ENCODE measurements at regions not wholly inside any gene's neighbourhood (a gene's known extent, or its start where the extent isn't known, plus 50 kb on each side); places are given as distances from the start of the nearest gene placed in this dataset.

GRCh38 chr18:1954583-1955312, 616.6 kb downstream of the METTL4 start:
- TF ChIP-seq ZFX (IDR thresholded peaks at IDR 0.05; ENCODE audit: borderline replicate concordance) (no peak), CTCF (IDR thresholded peaks at IDR 0.05) (no peak)
- H3K27ac ChIP-seq: no peak overlapping the region

- no peak for TF ChIP-seq CTCF (IDR thresholded peaks at IDR 0.05)
- no peak for TF ChIP-seq ZFX (IDR thresholded peaks at IDR 0.05; ENCODE audit: borderline replicate concordance)
- no peak overlapping the region for H3K27ac ChIP-seq
Measured at GRCh38 chr18:1958798-1959197, 612.5 kb downstream of the METTL4 start.

- TF ChIP-seq CTCF (IDR thresholded peaks at IDR 0.05) (no peak), ZFX (IDR thresholded peaks at IDR 0.05; ENCODE audit: borderline replicate concordance) (no peak)
Measured at GRCh38 chr18:1965016-1965415, 606.3 kb downstream of the METTL4 start.

GRCh38 chr18:1965541-1965940, 605.8 kb downstream of the METTL4 start:
- no peak overlapping the region for H3K27ac ChIP-seq
- TF ChIP-seq ZFX (IDR thresholded peaks at IDR 0.05; ENCODE audit: borderline replicate concordance) (no peak), CTCF (IDR thresholded peaks at IDR 0.05) (no peak)

More at GRCh38 chr18:1965016-1965415, 606.3 kb downstream of the METTL4 start:
- H3K27ac ChIP-seq: no peak overlapping the region

- H3K27ac ChIP-seq: no peak overlapping the region
- TF ChIP-seq CTCF (IDR thresholded peaks at IDR 0.05) (no peak), ZFX (IDR thresholded peaks at IDR 0.05; ENCODE audit: borderline replicate concordance) (no peak)
Measured at GRCh38 chr18:1968801-1969498, 602.4 kb downstream of the METTL4 start.

- H3K27ac ChIP-seq: no peak overlapping the region
- no peak for TF ChIP-seq ZFX (IDR thresholded peaks at IDR 0.05; ENCODE audit: borderline replicate concordance)
- no peak for TF ChIP-seq CTCF (IDR thresholded peaks at IDR 0.05)
Measured at GRCh38 chr18:1976484-1976883, 594.8 kb downstream of the METTL4 start.

- H3K27ac ChIP-seq: no peak overlapping the region
- no peak for TF ChIP-seq CTCF (IDR thresholded peaks at IDR 0.05)
- no peak for TF ChIP-seq ZFX (IDR thresholded peaks at IDR 0.05; ENCODE audit: borderline replicate concordance)
Measured at GRCh38 chr18:1982056-1982455, 589.2 kb downstream of the METTL4 start.

Measured in 22Rv1 (cell line).